Esophagus squamous epithelium (tissue), 5 donors: ENCODE measurements at regions not wholly inside any gene's neighbourhood (a gene's known extent, or its start where the extent isn't known, plus 50 kb on each side); places are given as distances from the start of the nearest gene placed in this dataset.

Experiments
- DNase-seq: peaks from one replicate; lab custom pipeline; 2025; lab: John Stamatoyannopoulos, UW
- H3K27ac ChIP-seq, 4 donors: fragments of 200-600 bp; sonication (generic); one replicate each; pipeline ENCODE4 v1.5.1; 2016 to 2019; ENCODE audit warnings: mild to moderate bottlenecking in 1 of 4
- H3K27me3 ChIP-seq, 4 donors: fragments of 200-600 bp; sonication (generic); 1 replicate in 3 of 4; 2 replicates in 1 of 4; pipeline versions ENCODE4 v1.5.1 to v1.6.0; 2017 to 2021; ENCODE audit warnings: antibody characterized with exemption in 1 of 4
- H3K36me3 ChIP-seq, 3 donors: fragments of 200-600 bp; sonication (generic); one replicate each; pipeline ENCODE4 v1.5.1; 2016 to 2019
- H3K4me1 ChIP-seq, 3 donors: fragments of 200-600 bp; sonication (generic); one replicate each; pipeline ENCODE4 v1.5.1; 2017 to 2019
- H3K4me3 ChIP-seq, 4 donors: fragments of 200-600 bp; sonication (generic); 1 replicate in 3 of 4; 2 replicates in 1 of 4; pipeline ENCODE4 v1.5.1; 2016 to 2019; ENCODE audit warnings: mild to moderate bottlenecking in 2 of 4, moderate library complexity in 1 of 4
- H3K9me3 ChIP-seq, 3 donors: fragments of 200-600 bp; sonication (generic); one replicate each; pipeline ENCODE4 v1.5.1; 2016 to 2019
- POLR2A ChIP-seq, 4 donors: fragments of 450-650 bp; IDR thresholded peaks; one replicate each; pipeline ENCODE4 v1.6.1; 2017; ENCODE audit warnings: antibody characterized with exemption in 4 of 4, mild to moderate bottlenecking in 4 of 4, moderate library complexity in 3 of 4
- WGBS, 2 donors: methylation state at CpG; one replicate each; pipeline ENCODE4 v1.1.5; 2018; 5-methylcytosine and 5-hydroxymethylcytosine counted together
- intact Hi-C: fragments of 100-400 bp; cut with DNase I; formaldehyde crosslinking; loops from one replicate; pipeline ENCODE4 v1.15.0; 2022
- TF ChIP-seq, protein P1 (sequence below), 6 experiments: fragments of 450-650 bp in 4 of 6; fragments of 200-600 bp in 2 of 6; sonication (generic) in 2 of 6; IDR thresholded peaks; one replicate each; pipeline ENCODE4 v1.5.1; 2016 to 2019; ENCODE audit warnings: antibody characterized with exemption in 6 of 6, mild to moderate bottlenecking in 4 of 6, moderate library complexity in 4 of 6
- donor health status: DM: yes; HTN: yes; CAD: no.

DNA sequence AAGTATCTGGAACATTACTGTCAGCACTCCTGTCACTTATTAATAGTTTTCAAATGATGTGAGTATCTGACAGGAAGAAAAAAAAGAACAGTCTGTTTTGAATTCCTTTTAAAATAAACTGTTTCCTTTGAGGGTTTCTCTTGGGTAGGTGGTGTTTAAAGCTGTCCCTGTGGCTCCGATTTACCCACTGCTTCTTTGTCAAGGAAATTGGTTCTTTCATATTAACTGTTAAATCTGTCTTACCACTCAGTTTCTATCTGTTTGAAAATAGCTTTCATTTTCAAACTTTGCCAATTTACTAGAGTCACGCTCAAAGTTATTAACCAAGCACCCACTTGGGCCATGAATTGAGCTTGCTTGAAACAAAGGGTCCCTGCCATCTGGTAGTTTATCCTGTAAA, 614.6 kb upstream of the NXPH2 start:
- Histone ChIP-seq H3K4me1 (no peaks in the 10 kb centered on the region), H3K4me3 (no peak overlapping the region), H3K36me3 (no peaks in the 10 kb centered on the region), H3K27me3 (no peaks in the 10 kb centered on the region), H3K27ac (no peak overlapping the region), H3K9me3 (peaks cover 0 to 6% (median 0%) of the 10 kb centered on the region in 3 donors)
- 55 to 56% methylated on average over 2 of the region's 2 CpGs for WGBS, 2 donors
- TF ChIP-seq, protein P1, sequence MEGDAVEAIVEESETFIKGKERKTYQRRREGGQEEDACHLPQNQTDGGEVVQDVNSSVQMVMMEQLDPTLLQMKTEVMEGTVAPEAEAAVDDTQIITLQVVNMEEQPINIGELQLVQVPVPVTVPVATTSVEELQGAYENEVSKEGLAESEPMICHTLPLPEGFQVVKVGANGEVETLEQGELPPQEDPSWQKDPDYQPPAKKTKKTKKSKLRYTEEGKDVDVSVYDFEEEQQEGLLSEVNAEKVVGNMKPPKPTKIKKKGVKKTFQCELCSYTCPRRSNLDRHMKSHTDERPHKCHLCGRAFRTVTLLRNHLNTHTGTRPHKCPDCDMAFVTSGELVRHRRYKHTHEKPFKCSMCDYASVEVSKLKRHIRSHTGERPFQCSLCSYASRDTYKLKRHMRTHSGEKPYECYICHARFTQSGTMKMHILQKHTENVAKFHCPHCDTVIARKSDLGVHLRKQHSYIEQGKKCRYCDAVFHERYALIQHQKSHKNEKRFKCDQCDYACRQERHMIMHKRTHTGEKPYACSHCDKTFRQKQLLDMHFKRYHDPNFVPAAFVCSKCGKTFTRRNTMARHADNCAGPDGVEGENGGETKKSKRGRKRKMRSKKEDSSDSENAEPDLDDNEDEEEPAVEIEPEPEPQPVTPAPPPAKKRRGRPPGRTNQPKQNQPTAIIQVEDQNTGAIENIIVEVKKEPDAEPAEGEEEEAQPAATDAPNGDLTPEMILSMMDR (IDR thresholded peaks at IDR 0.05): no peak
- no peak for TF ChIP-seq POLR2A (IDR thresholded peaks at IDR 0.05)
- DNase-seq: no peak
- intact Hi-C loops: no loop called here

DNA sequence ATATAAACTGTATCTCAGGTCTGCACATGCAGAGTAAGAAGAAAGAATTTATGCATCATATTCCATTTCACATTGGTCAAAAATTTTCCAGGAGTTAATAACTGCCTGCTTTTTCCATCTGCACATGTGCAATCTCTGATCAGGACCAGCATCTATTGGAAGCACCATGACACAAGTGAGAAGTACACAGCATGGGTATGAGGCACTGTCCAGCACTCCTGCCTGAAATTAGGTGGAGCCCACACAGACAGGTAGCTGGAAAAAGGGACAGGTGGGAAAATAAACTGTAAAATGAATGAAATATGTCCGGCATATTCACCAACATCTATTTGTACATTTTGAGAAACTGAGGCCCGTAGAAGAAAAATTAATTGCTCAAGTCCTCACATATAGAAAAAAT, 609.2 kb upstream of the NXPH2 start:
- Histone ChIP-seq H3K36me3 (no peaks in the 10 kb centered on the region), H3K27ac (no peak overlapping the region), H3K4me3 (no peak overlapping the region), H3K9me3 (no peaks in the 10 kb centered on the region), H3K4me1 (no peaks in the 10 kb centered on the region), H3K27me3 (no peaks in the 10 kb centered on the region)
- TF ChIP-seq, protein P1 (IDR thresholded peaks at IDR 0.05): no peak
- no peak for TF ChIP-seq POLR2A (IDR thresholded peaks at IDR 0.05)
- DNase-seq: no peak
- intact Hi-C loops: no loop called here
- 82 to 86% methylated on average over 2 of the region's 2 CpGs for WGBS, 2 donors

DNA sequence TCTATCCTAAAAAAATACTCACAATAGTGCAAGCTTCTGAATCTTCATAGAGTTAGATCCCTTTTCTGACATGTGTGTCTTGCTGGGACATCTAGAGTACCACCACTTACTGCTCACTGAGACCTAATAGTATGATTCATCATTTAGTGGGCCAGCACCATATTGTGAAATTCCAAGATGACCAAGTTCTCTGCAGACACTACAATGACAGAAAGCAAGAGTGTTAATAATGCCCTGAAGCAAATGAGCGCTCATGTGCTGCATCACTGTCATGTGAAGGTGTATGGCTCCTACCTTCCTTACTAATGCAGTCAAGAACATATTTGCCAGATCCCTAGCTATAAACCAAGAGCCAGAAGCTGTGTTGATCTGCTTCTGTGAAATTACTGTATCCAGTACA, 606.2 kb upstream of the NXPH2 start:
- H3K36me3 ChIP-seq: no peaks in the 10 kb centered on the region
- no peaks in the 10 kb centered on the region for H3K4me1 ChIP-seq
- intact Hi-C loops: no loop called here
- H3K9me3 ChIP-seq: no peaks in the 10 kb centered on the region
- no peaks in the 10 kb centered on the region for H3K27me3 ChIP-seq
- TF ChIP-seq POLR2A (IDR thresholded peaks at IDR 0.05): no peak
- DNase-seq: no peak
- no peak overlapping the region for H3K27ac ChIP-seq
- H3K4me3 ChIP-seq: no peak overlapping the region
- 77 to 83% methylated on average over 1 of the region's 1 CpG for WGBS, 2 donors

DNA sequence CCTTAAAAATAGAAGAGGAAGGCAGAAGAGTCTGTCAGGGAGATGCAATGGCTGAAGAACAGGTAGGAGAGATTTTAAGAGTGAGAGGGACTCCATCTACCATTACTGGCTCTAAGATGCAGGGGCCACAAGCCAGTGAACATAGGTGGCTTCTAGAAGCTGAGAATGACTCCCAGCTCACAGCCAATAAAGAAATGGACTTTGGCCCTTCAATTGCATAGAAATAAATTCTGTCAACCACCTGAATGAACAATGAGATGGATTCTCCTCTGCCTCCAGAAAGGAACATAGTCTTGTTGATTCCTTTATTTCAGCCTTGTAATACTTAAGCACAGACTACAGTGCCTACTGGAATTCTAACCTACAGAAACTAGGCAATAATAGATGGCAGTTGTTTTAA, 603.3 kb upstream of the NXPH2 start:
- no peak overlapping the region for H3K27ac ChIP-seq
- intact Hi-C loops: no loop called here
- no peaks in the 10 kb centered on the region for H3K4me1 ChIP-seq
- H3K9me3 ChIP-seq: no peaks in the 10 kb centered on the region
- no peaks in the 10 kb centered on the region for H3K27me3 ChIP-seq
- no peak for TF ChIP-seq POLR2A (IDR thresholded peaks at IDR 0.05)
- TF ChIP-seq, protein P1 (IDR thresholded peaks at IDR 0.05): no peak
- DNase-seq: no peak
- no peak overlapping the region for H3K4me3 ChIP-seq
- no peaks in the 10 kb centered on the region for H3K36me3 ChIP-seq

DNA sequence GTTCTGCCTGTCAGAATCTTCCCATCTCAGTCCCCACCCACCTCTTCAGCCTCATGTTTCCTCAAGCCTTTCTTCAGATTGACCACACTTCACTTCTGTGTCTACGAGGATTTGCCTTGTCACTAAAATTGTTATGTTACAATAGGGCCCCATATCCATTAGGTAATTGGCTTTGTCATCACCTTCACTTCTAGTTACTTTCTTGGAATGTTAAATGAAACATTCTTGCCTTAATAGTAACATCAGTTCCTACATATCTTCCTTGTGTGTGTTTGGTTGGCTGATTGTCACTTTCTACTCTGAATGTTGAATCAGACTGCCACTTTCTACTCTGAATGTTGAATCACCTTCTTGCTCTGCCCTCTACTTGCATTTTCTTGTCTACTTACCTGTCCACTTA, 599.9 kb upstream of the NXPH2 start:
- 56 to 65% methylated on average over 1 of the region's 1 CpG for WGBS, 2 donors
- no peak for TF ChIP-seq POLR2A (IDR thresholded peaks at IDR 0.05)
- no peaks in the 10 kb centered on the region for H3K4me1 ChIP-seq

DNA sequence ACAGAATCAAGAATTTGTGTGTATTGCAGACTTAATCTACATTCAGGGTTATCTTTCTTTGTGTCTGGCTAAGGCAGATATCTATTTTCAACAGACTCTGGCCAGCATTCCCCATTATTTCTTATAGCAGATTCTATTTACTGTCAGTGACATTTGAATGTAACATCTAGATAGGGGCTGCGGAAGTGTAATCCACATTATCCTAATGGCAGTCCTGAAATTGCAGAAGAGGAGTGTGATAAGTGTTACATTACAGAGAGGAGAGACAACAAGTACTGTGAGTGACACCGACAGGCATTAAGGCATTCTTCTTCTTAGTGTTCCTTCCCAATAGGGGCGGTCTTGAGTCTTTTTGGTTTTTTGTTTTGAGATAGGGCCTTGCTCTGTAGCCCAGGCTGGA, 598.2 kb upstream of the NXPH2 start:
- 75 to 85% methylated on average over 3 of the region's 3 CpGs for WGBS, 2 donors
- H3K9me3 ChIP-seq: no peaks in the 10 kb centered on the region
- no peaks in the 10 kb centered on the region for H3K4me1 ChIP-seq
- no peak for TF ChIP-seq POLR2A (IDR thresholded peaks at IDR 0.05)
- TF ChIP-seq, protein P1 (IDR thresholded peaks at IDR 0.05): no peak
- H3K4me3 ChIP-seq: no peak overlapping the region
- no peak overlapping the region for H3K27ac ChIP-seq
- intact Hi-C loops: no loop called here
- no peak for DNase-seq
- no peaks in the 10 kb centered on the region for H3K27me3 ChIP-seq
- no peaks in the 10 kb centered on the region for H3K36me3 ChIP-seq

More for the DNA sequence above, 599.9 kb upstream of the NXPH2 start:
- no peaks in the 10 kb centered on the region for H3K36me3 ChIP-seq
- intact Hi-C loops: no loop called here
- no peaks in the 10 kb centered on the region for H3K9me3 ChIP-seq
- no peak overlapping the region for H3K4me3 ChIP-seq
- no peak for DNase-seq
- no peak overlapping the region for H3K27ac ChIP-seq
- H3K27me3 ChIP-seq: no peaks in the 10 kb centered on the region
